SK-N-SH treated with all-trans-retinoic acid at 6 μM for 48 hours (cell line): ENCODE measurements at regions not wholly inside any gene's neighbourhood (a gene's known extent, or its start where the extent isn't known, plus 50 kb on each side); places are given as distances from the start of the nearest gene placed in this dataset.

Experiments used
- ATAC-seq: fragments of 200-7000 bp; cut with Tn5 transposase; 3 replicates; pipeline ENCODE4 v1.9.1; 2020; ENCODE audit warnings: mild to moderate bottlenecking, moderate library complexity
- BACH2 ChIP-seq: fragments of 250-450 bp; sonication (Bioruptor Pico); IDR thresholded peaks from 2 replicates; pipeline ENCODE4 v1.9.0; 2021; ENCODE audit warnings: mild to moderate bottlenecking, borderline replicate concordance
- CSDC2 ChIP-seq: fragments of 250-450 bp; sonication (Bioruptor Pico); IDR thresholded peaks from 2 replicates; pipeline ENCODE4 v1.5.0; 2020; ENCODE audit warnings: mild to moderate bottlenecking, moderate library complexity
- GLIS3 ChIP-seq: fragments of 250-450 bp; sonication (Bioruptor Pico); IDR thresholded peaks from 2 replicates; pipeline ENCODE4 v1.5.0; 2020; ENCODE audit warnings: mild to moderate bottlenecking, moderate library complexity
- ISL1 ChIP-seq: fragments of 250-450 bp; sonication (Bioruptor Pico); IDR thresholded peaks from 2 replicates; pipeline ENCODE4 v2.1.2; 2022; ENCODE audit warnings: mild to moderate bottlenecking, moderate library complexity
- PATZ1 ChIP-seq: fragments of 250-450 bp; sonication (Bioruptor Pico); IDR thresholded peaks from 2 replicates; pipeline ENCODE4 v1.8.0; 2020; ENCODE audit warnings: mild to moderate bottlenecking, moderate library complexity, borderline replicate concordance
- PPARA ChIP-seq: fragments of 250-450 bp; sonication (Bioruptor Pico); IDR thresholded peaks from 2 replicates; pipeline ENCODE4 v1.5.0; 2020; ENCODE audit warnings: mild to moderate bottlenecking, borderline replicate concordance
- RARB ChIP-seq: fragments of 250-450 bp; sonication (Bioruptor Pico); IDR thresholded peaks from 2 replicates; pipeline ENCODE4 v1.8.0; 2021; ENCODE audit warnings: mild to moderate bottlenecking, moderate library complexity
- ZC3H10 ChIP-seq: fragments of 250-450 bp; sonication (Bioruptor Pico); IDR thresholded peaks from 2 replicates; pipeline ENCODE4 v1.5.1; 2021; ENCODE audit warnings: mild to moderate bottlenecking, moderate library complexity
- ZFP3 ChIP-seq: fragments of 250-450 bp; sonication (Bioruptor Pico); IDR thresholded peaks from 2 replicates; pipeline ENCODE4 v1.5.0; 2020; ENCODE audit warnings: mild to moderate bottlenecking, moderate library complexity
- ZFP30 ChIP-seq: fragments of 450-650 bp; formaldehyde crosslinking; IDR thresholded peaks from 2 replicates; pipeline ENCODE4 v1.5.0; 2022; ENCODE audit warnings: mild to moderate bottlenecking, moderate library complexity
- ZNF70 ChIP-seq: fragments of 450-650 bp; formaldehyde crosslinking; IDR thresholded peaks from 2 replicates; pipeline ENCODE4 v1.5.0; 2020; ENCODE audit warnings: mild to moderate bottlenecking, moderate library complexity
- ZNF8 ChIP-seq: fragments of 450-650 bp; formaldehyde crosslinking; IDR thresholded peaks from 2 replicates; pipeline ENCODE4 v1.5.0; 2020; ENCODE audit warnings: mild to moderate bottlenecking, moderate library complexity
- TF ChIP-seq, protein P1 (sequence below): fragments of 250-450 bp; sonication (Bioruptor Pico); IDR thresholded peaks from 2 replicates; pipeline ENCODE4 v1.5.1; 2021; ENCODE audit warnings: mild to moderate bottlenecking, moderate library complexity
- TF ChIP-seq, protein P2 (sequence below): fragments of 250-450 bp; sonication (Bioruptor Pico); IDR thresholded peaks from 2 replicates; pipeline ENCODE4 v1.5.1; 2020; ENCODE audit warnings: low read depth, mild to moderate bottlenecking, moderate library complexity
- TF ChIP-seq, protein P3 (sequence below): fragments of 250-450 bp; sonication (Bioruptor Pico); IDR thresholded peaks from 2 replicates; pipeline ENCODE4 v1.8.0; 2021; ENCODE audit warnings: low read depth, mild to moderate bottlenecking, moderate library complexity, borderline replicate concordance
- TF ChIP-seq, protein P4 (sequence below): fragments of 250-450 bp; sonication (Bioruptor Pico); IDR thresholded peaks from 2 replicates; pipeline ENCODE4 v1.5.0; 2020; ENCODE audit warnings: mild to moderate bottlenecking, moderate library complexity

GRCh38 chr2:51335087-51336058 lies 303.4 kb upstream of the NRXN1 start:
- TF ChIP-seq ZNF70: no peak
- no peak for ATAC-seq

DNA sequence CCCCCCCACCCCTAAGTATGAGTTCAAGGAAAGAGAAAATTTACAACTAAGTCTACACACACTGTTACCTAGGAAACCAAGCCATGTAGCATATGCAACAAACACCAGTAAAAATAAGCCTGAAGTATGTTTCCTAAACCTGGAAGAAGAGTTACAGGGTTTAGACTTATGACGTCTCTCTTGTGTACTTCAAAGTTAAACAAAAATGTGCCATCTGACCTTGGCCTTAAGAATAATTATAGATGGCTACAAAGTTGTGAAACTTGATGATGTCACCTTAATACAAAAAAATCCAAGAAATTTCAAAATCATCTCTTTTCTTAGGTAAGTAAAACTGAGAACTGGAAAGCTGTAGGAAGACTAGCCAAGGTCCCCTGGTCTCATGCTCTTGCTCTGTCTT lies 297.6 kb upstream of the NRXN1 start:
- no peak for TF ChIP-seq ZFP30 (CRISPR knock-in tag)
- no peak for TF ChIP-seq PPARA
- TF ChIP-seq BACH2: no peak
- TF ChIP-seq ZFP3 (CRISPR knock-in tag): no peak
- no peak for TF ChIP-seq ZC3H10 (CRISPR knock-in tag)
- no peak for TF ChIP-seq CSDC2 (CRISPR knock-in tag)
- no peak for TF ChIP-seq ZNF70
- no peak for TF ChIP-seq ZNF8 (CRISPR knock-in tag)
- TF ChIP-seq, protein P1, sequence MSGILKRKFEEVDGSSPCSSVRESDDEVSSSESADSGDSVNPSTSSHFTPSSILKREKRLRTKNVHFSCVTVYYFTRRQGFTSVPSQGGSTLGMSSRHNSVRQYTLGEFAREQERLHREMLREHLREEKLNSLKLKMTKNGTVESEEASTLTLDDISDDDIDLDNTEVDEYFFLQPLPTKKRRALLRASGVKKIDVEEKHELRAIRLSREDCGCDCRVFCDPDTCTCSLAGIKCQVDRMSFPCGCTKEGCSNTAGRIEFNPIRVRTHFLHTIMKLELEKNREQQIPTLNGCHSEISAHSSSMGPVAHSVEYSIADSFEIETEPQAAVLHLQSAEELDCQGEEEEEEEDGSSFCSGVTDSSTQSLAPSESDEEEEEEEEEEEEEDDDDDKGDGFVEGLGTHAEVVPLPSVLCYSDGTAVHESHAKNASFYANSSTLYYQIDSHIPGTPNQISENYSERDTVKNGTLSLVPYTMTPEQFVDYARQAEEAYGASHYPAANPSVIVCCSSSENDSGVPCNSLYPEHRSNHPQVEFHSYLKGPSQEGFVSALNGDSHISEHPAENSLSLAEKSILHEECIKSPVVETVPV (CRISPR knock-in tag): no peak
- TF ChIP-seq, protein P2, sequence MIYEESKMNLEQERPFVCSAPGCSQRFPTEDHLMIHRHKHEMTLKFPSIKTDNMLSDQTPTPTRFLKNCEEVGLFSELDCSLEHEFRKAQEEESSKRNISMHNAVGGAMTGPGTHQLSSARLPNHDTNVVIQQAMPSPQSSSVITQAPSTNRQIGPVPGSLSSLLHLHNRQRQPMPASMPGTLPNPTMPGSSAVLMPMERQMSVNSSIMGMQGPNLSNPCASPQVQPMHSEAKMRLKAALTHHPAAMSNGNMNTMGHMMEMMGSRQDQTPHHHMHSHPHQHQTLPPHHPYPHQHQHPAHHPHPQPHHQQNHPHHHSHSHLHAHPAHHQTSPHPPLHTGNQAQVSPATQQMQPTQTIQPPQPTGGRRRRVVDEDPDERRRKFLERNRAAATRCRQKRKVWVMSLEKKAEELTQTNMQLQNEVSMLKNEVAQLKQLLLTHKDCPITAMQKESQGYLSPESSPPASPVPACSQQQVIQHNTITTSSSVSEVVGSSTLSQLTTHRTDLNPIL (CRISPR knock-in tag): no peak
- TF ChIP-seq, protein P3, sequence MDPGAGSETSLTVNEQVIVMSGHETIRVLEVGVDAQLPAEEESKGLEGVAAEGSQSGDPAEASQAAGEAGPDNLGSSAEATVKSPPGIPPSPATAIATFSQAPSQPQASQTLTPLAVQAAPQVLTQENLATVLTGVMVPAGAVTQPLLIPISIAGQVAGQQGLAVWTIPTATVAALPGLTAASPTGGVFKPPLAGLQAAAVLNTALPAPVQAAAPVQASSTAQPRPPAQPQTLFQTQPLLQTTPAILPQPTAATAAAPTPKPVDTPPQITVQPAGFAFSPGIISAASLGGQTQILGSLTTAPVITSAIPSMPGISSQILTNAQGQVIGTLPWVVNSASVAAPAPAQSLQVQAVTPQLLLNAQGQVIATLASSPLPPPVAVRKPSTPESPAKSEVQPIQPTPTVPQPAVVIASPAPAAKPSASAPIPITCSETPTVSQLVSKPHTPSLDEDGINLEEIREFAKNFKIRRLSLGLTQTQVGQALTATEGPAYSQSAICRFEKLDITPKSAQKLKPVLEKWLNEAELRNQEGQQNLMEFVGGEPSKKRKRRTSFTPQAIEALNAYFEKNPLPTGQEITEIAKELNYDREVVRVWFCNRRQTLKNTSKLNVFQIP: no peak
- no peak for ATAC-seq

DNA sequence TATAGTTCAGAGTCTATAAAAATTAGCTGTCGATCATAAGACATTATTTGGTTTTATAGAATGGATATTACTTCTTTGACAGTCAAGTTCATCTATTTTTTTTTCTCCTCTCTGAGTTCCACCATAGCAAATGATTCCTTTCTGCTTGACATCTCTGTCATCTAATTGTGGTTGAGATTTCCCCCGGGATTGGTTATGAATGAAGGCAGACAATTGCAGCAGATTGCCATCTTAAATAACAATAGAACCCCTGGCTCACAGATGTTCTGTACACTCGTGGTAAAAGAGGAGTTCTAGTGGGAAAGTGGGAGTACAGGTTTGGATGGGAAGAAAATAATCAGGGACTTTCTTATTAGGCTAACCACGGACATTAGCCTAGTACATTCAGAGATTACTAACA lies 292.1 kb upstream of the NRXN1 start:
- TF ChIP-seq RARB (CRISPR knock-in tag) (no peak), GLIS3 (CRISPR knock-in tag) (no peak), ZNF8 (CRISPR knock-in tag) (no peak), PATZ1 (CRISPR knock-in tag) (no peak), ISL1 (CRISPR knock-in tag) (no peak)
- TF ChIP-seq, protein P2 (CRISPR knock-in tag): no peak
- TF ChIP-seq, protein P4, sequence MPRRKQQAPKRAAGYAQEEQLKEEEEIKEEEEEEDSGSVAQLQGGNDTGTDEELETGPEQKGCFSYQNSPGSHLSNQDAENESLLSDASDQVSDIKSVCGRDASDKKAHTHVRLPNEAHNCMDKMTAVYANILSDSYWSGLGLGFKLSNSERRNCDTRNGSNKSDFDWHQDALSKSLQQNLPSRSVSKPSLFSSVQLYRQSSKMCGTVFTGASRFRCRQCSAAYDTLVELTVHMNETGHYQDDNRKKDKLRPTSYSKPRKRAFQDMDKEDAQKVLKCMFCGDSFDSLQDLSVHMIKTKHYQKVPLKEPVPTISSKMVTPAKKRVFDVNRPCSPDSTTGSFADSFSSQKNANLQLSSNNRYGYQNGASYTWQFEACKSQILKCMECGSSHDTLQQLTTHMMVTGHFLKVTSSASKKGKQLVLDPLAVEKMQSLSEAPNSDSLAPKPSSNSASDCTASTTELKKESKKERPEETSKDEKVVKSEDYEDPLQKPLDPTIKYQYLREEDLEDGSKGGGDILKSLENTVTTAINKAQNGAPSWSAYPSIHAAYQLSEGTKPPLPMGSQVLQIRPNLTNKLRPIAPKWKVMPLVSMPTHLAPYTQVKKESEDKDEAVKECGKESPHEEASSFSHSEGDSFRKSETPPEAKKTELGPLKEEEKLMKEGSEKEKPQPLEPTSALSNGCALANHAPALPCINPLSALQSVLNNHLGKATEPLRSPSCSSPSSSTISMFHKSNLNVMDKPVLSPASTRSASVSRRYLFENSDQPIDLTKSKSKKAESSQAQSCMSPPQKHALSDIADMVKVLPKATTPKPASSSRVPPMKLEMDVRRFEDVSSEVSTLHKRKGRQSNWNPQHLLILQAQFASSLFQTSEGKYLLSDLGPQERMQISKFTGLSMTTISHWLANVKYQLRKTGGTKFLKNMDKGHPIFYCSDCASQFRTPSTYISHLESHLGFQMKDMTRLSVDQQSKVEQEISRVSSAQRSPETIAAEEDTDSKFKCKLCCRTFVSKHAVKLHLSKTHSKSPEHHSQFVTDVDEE (CRISPR knock-in tag): no peak
- no peak for ATAC-seq

DNA sequence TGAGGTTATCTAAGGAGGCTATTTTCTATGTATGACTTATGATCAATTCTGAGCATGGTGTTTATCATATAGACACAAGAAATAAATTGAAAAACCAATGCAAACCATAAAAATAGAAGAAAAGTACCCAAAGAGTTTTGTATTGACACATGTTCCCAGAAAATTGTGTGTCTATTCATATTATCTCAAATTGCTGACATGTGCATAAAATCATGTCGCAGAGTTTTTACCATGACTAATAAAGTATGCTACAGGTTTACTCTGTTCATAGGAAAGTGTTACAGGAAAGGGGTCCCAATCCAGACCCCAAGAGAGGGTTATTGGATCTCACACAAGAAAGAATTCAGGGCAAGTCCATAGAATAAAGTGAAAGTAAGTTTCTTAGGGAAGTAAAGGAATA lies 290.7 kb upstream of the NRXN1 start:
- no peak for TF ChIP-seq ZNF8 (CRISPR knock-in tag)
- TF ChIP-seq, protein P1 (CRISPR knock-in tag): no peak
- TF ChIP-seq, protein P4 (CRISPR knock-in tag): no peak
- no peak for TF ChIP-seq ZFP3 (CRISPR knock-in tag)
- no peak for ATAC-seq
